ENCODE measurements at regions not wholly inside any gene's neighbourhood (a gene's known extent, or its start where the extent isn't known, plus 50 kb on each side); places are given as distances from the start of the nearest gene placed in this dataset.

- no peak for TF ChIP-seq CTCF (IDR thresholded peaks at IDR 0.05)
- no peak for TF ChIP-seq POLR2A (IDR thresholded peaks at IDR 0.05)
These were observed 1028.8 kb downstream of the ADGRL2 start for GRCh38 chr1:82829527-82829926.

All from right lobe of liver (tissue), 4 donors.